ENCODE measurements at regions not wholly inside any gene's neighbourhood (a gene's known extent, or its start where the extent isn't known, plus 50 kb on each side); places are given as distances from the start of the nearest gene placed in this dataset.

- TF ChIP-seq CTCF (IDR thresholded peaks at IDR 0.05): no peak
- TF ChIP-seq EP300 (IDR thresholded peaks at IDR 0.05): no peak
- no peak for TF ChIP-seq POLR2A (IDR thresholded peaks at IDR 0.05; ENCODE audit: low read depth)
- TF ChIP-seq POLR2AphosphoS5 (IDR thresholded peaks at IDR 0.05): no peak
Measured at GRCh38 chr10:14448197-14448990, 117.7 kb upstream of the FRMD4A start.

All from esophagus muscularis mucosa (tissue), 4 donors.